Adrenal gland (tissue), 9 donors: ENCODE measurements at regions not wholly inside any gene's neighbourhood (a gene's known extent, or its start where the extent isn't known, plus 50 kb on each side); places are given as distances from the start of the nearest gene placed in this dataset.

ENCODE experiments used
- DNase-seq, 7 donors: peaks; one replicate each; pipeline ENCODE4 v3.0.0-alpha.2; 2019 to 2020
- H3K27ac ChIP-seq, 5 donors: fragments of 200-600 bp; sonication (generic) in 4 of 5; 1 replicate in 3 of 5; 2 replicates in 2 of 5; pipeline versions ENCODE4 v1.5.1 to v1.8.0; 2016 to 2020; ENCODE audit warnings: mild to moderate bottlenecking in 1 of 5
- H3K27me3 ChIP-seq: fragments of 200-600 bp; 2 replicates; pipeline ENCODE4 v1.8.0; 2021
- H3K36me3 ChIP-seq, 2 donors: fragments of 200-600 bp; replicated peaks in 1 of 2; 1 replicate in 1 of 2; 2 replicates in 1 of 2; pipeline versions ENCODE4 v1.5.1 to v1.8.0; 2018 to 2022
- H3K4me1 ChIP-seq, 2 donors: fragments of 200-600 bp; replicated peaks in 1 of 2; 1 replicate in 1 of 2; 2 replicates in 1 of 2; pipeline versions ENCODE4 v1.5.1 to v1.8.0; 2018 to 2021
- H3K4me3 ChIP-seq, 4 donors: fragments of 200-600 bp; sonication (generic) in 3 of 4; one replicate each; pipeline ENCODE4 v1.5.1; 2016 to 2018
- H3K9me3 ChIP-seq, 3 donors: fragments of 200-600 bp; sonication (generic) in 1 of 3; replicated peaks in 1 of 3; 1 replicate in 2 of 3; 2 replicates in 1 of 3; pipeline versions ENCODE4 v1.5.1 to v1.8.0; 2016 to 2021
- CTCF ChIP-seq, 6 experiments: fragments of 450-650 bp in 4 of 6; fragments of 200-600 bp in 2 of 6; sonication (generic) in 1 of 6; IDR thresholded peaks; 1 replicate in 5 of 6; 2 replicates in 1 of 6; pipeline versions ENCODE4 v1.5.1 to v1.8.0; 2016 to 2021; ENCODE audit warnings: antibody characterized with exemption in 6 of 6, mild to moderate bottlenecking in 2 of 6, moderate library complexity in 1 of 6
- POLR2A ChIP-seq, 2 donors: fragments of 450-650 bp; IDR thresholded peaks; one replicate each; pipeline ENCODE4 v1.6.1; 2017; ENCODE audit warnings: antibody characterized with exemption in 2 of 2, mild to moderate bottlenecking in 2 of 2, moderate library complexity in 1 of 2
- WGBS, 4 donors: extraction: QIAGEN DNeasy Blood & Tissue Kit in 2 of 4; methylation state at CpG; one replicate each; pipeline versions ENCODE4 v1.1.5 to v1.1.7; 2013 to 2017; 5-methylcytosine and 5-hydroxymethylcytosine counted together
- intact Hi-C, 2 donors: fragments of 100-400 bp; cut with DNase I; formaldehyde crosslinking; loops; one replicate each; pipeline versions ENCODE4 v1.14.1 to v1.15.0; 2022 to 2023
- donor health status: healthy with polysubstance abuse.
- donor health status: Bipolar disorder and iron deficiency.
- donor health status: DM: yes; HTN: yes; CAD: no.
- donor health status: DM: no; HTN: no; CAD: no.
- donor health status: DM: no; HTN: no; CAD: no.

DNA sequence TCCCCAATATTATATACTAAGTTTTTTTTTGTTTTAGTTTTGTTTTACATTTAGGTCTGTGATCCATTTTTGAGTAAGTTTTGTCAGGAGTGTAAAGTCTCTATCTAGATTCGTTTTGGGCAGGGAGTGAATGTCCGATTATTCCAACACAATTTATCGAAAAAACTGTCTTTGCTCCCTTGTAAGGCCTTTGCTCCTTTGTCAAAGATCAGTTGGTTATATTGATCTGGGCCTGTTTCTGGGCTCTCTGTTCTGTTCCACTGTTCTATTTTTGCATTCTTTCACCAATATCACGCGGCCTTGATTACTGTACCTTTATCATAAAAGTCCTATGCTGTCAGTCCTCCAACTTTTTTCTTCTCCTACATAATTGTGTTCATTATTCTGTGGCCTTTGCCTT is 276.5 kb upstream of the ZC3H15 start:
- intact Hi-C loops = no loop called here

DNA sequence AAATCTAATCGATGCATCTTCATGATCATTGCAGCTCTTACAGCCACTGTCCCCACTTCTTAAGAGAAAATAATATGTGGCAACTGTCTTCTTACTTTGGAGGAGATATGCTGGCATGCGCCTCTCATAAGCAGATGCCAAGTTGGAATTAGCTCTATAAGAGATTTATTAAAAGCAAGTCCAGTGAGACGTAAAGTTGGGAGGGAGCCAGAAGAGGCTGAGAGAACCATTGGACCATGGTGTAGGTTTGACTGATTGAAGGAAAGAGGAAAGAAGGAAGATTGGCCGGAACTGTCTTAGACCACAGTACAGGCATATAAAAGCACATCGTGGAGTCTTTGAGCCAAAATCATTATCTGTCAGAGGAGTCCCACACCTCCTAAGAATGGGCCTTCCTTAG is 265.7 kb upstream of the ZC3H15 start:
- Histone ChIP-seq H3K27me3 (no peaks in the 10 kb centered on the region), H3K9me3 (peaks cover 0 to 3% (median 1%) of the 10 kb centered on the region in 3 donors), H3K4me1 (no peaks in the 10 kb centered on the region), H3K36me3 (no peaks in the 10 kb centered on the region), H3K4me3 (no peak overlapping the region), H3K27ac (no peak overlapping the region)
- 86 to 94% (median 92%) methylated on average over 5 of the region's 5 CpGs for WGBS, 4 donors
- DNase-seq = no peak
- intact Hi-C loops = no loop called here
- TF ChIP-seq CTCF (IDR thresholded peaks at IDR 0.05) (no peak), POLR2A (IDR thresholded peaks at IDR 0.05) (no peak)

More for the DNA sequence above, 276.5 kb upstream of the ZC3H15 start:
- Histone ChIP-seq H3K9me3 (no peaks in the 10 kb centered on the region), H3K4me1 (no peaks in the 10 kb centered on the region), H3K36me3 (no peaks in the 10 kb centered on the region), H3K4me3 (no peak overlapping the region), H3K27ac (no peak overlapping the region), H3K27me3 (no peaks in the 10 kb centered on the region)
- TF ChIP-seq CTCF (IDR thresholded peaks at IDR 0.05) (no peak), POLR2A (IDR thresholded peaks at IDR 0.05) (no peak)
- no peak for DNase-seq
- WGBS, 4 donors = 94 to 97% (median 97%) methylated on average over 5 of the region's 5 CpGs

- peaks cover 0 to 25% (median 3%) of the 10 kb centered on the region in 3 donors for H3K9me3 ChIP-seq
- TF ChIP-seq CTCF (IDR thresholded peaks at IDR 0.05) (no peak), POLR2A (IDR thresholded peaks at IDR 0.05) (no peak)
Measured at GRCh38 chr2:186229265-186229664, 256.8 kb upstream of the ZC3H15 start.

DNA sequence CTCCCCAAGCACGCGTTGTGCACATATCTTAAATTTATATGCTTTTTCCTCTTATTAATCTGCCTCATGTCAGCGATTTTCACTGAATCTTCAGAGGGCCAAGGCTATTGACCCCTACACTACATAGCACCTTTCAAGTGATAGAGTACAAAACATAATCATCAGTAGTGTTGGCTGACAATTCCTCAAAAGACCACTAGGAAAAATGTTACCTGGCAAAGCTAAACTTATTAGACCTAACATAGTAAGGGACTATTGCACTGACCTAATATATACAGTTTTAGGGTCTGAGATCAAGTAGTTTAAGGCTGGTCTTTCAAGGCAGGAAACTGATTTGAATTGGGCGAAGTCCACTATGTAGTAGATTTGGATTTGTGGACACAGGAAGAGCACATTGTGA is 244.2 kb upstream of the ZC3H15 start:
- Histone ChIP-seq H3K9me3 (no peaks in the 10 kb centered on the region), H3K4me3 (no peak overlapping the region), H3K36me3 (no peaks in the 10 kb centered on the region), H3K27me3 (no peaks in the 10 kb centered on the region), H3K4me1 (peaks cover 0 to 7% of the 10 kb centered on the region in 2 donors), H3K27ac (no peak overlapping the region)
- intact Hi-C loops = no loop called here
- WGBS, 4 donors = 93 to 98% (median 97%) methylated on average over 4 of the region's 4 CpGs
- DNase-seq = no peak
- TF ChIP-seq POLR2A (IDR thresholded peaks at IDR 0.05) (no peak), CTCF (IDR thresholded peaks at IDR 0.05) (no peak)

More at GRCh38 chr2:186229265-186229664, 256.8 kb upstream of the ZC3H15 start:
- H3K36me3 ChIP-seq = no peaks in the 10 kb centered on the region
- H3K27ac ChIP-seq = no peak overlapping the region
- H3K4me3 ChIP-seq = no peak overlapping the region
- intact Hi-C loops = no loop called here
- H3K27me3 ChIP-seq = no peaks in the 10 kb centered on the region
- no peak for DNase-seq
- no peaks in the 10 kb centered on the region for H3K4me1 ChIP-seq
- WGBS, 4 donors = 83 to 92% (median 90%) methylated on average over 1 of the region's 1 CpG
